B cell (primary cell): ENCODE measurements at regions not wholly inside any gene's neighbourhood (a gene's known extent, or its start where the extent isn't known, plus 50 kb on each side); places are given as distances from the start of the nearest gene placed in this dataset.

Source experiments
- ATAC-seq: fragments of 200-7000 bp; cut with Tn5 transposase; one replicate; pipeline ENCODE4 v1.10.0; 2021; ENCODE audit warnings: low read depth, mild to moderate bottlenecking, moderate number of reproducible peaks, moderate library complexity
- CTCF ChIA-PET: fragments of 350-600 bp; sonication (Branson Sonifier 250); formaldehyde crosslinking; loops from one replicate; lab custom pipeline; 2021; ENCODE audit warnings: antibody characterized with exemption, inconsistent platforms; lab: Charles Lee
- POLR2A ChIA-PET: fragments of 350-600 bp; sonication (Branson Sonifier 250); formaldehyde crosslinking; loops from one replicate; lab custom pipeline; 2021; ENCODE audit warnings: antibody characterized with exemption; lab: Charles Lee
- DNase-seq: peaks from one replicate; pipeline ENCODE4 v3.0.0; 2013
- H2AFZ ChIP-seq: 2 replicates; pipeline ENCODE4 v1.6.1; 2012; ENCODE audit warnings: mild to moderate bottlenecking, low read depth, low read length; ENCODE audit not compliant: insufficient read depth, poor library complexity, severe bottlenecking
- H3K27ac ChIP-seq, 2 donors: 1 replicate in 1 of 2; 2 replicates in 1 of 2; pipeline ENCODE4 v1.5.1; 2012 to 2013; ENCODE audit warnings: low read length in 2 of 2, mild to moderate bottlenecking in 2 of 2, moderate library complexity in 1 of 2
- H3K27me3 ChIP-seq, 4 experiments: fragments of 200-600 bp in 1 of 4; sonication (generic) in 1 of 4; replicated peaks in 1 of 4; 1 replicate in 2 of 4; 2 replicates in 2 of 4; pipeline versions ENCODE4 v1.6.1 to v1.7.0; 2013 to 2016; ENCODE audit warnings: low read length in 3 of 4, mild to moderate bottlenecking in 2 of 4, mixed read lengths in 1 of 4, moderate library complexity in 1 of 4; ENCODE audit not compliant: insufficient read depth in 4 of 4, control insufficient read depth in 3 of 4; ENCODE audit errors: control extremely low read depth in 1 of 4
- H3K36me3 ChIP-seq, 2 experiments: replicated peaks in 1 of 2; 1 replicate in 1 of 2; 2 replicates in 1 of 2; pipeline versions ENCODE4 v1.6.1 to v1.7.1; 2013; ENCODE audit warnings: low read length in 1 of 2; ENCODE audit not compliant: insufficient read depth in 2 of 2, control insufficient read depth in 1 of 2; ENCODE audit errors: control extremely low read depth in 1 of 2, extremely low read depth in 1 of 2
- H3K4me1 ChIP-seq, 2 donors: fragments of 200-600 bp in 1 of 2; sonication (generic) in 1 of 2; 1 replicate in 1 of 2; 2 replicates in 1 of 2; pipeline versions ENCODE4 v1.5.1 to v1.6.1; 2013 to 2017; ENCODE audit warnings: low read length in 2 of 2; ENCODE audit not compliant: control insufficient read depth in 2 of 2, insufficient read depth in 2 of 2
- H3K4me2 ChIP-seq: replicated peaks from 2 replicates; pipeline ENCODE3; 2012; ENCODE audit warnings: mild to moderate bottlenecking, low read depth, low read length; ENCODE audit not compliant: poor library complexity, severe bottlenecking
- H3K4me3 ChIP-seq, 5 experiments: fragments of 200-600 bp in 1 of 5; sonication (generic) in 1 of 5; 1 replicate in 3 of 5; 2 replicates in 2 of 5; pipeline versions ENCODE4 v1.5.1 to v1.7.0; 2011 to 2016; ENCODE audit warnings: low read length in 4 of 5, mild to moderate bottlenecking in 4 of 5, low read depth in 2 of 5, control low read depth in 1 of 5, moderate library complexity in 1 of 5; ENCODE audit not compliant: insufficient read depth in 1 of 5; ENCODE audit errors: control extremely low read depth in 1 of 5, extremely low read depth in 1 of 5
- H3K79me2 ChIP-seq: fragments of 200-600 bp; sonication (generic); one replicate; pipeline ENCODE4 v1.6.0; 2016; ENCODE audit warnings: low read length; ENCODE audit not compliant: control insufficient read depth, insufficient read depth
- H3K9ac ChIP-seq: fragments of 200-600 bp; sonication (generic); 2 replicates; pipeline ENCODE4 v1.6.1; 2017; ENCODE audit warnings: mild to moderate bottlenecking, low read length, moderate library complexity
- H3K9me3 ChIP-seq, 3 donors: one replicate each; pipeline versions ENCODE4 v1.6.1 to v1.7.1; 2013; ENCODE audit warnings: low read length in 2 of 3; ENCODE audit not compliant: control insufficient read depth in 2 of 3, insufficient read depth in 1 of 3; ENCODE audit errors: control extremely low read depth in 1 of 3
- H4K20me1 ChIP-seq: 2 replicates; pipeline ENCODE4 v1.6.0; 2012; ENCODE audit warnings: mild to moderate bottlenecking, low read length; ENCODE audit not compliant: insufficient read depth, control insufficient read depth, poor library complexity, severe bottlenecking
- H3K27ac Mint-ChIP-seq: one replicate; pipeline ENCODE4 v1.8.0; 2021; ENCODE audit warnings: mixed read lengths
- H3K27me3 Mint-ChIP-seq: one replicate; pipeline ENCODE4 v1.8.0; 2021; ENCODE audit warnings: mixed read lengths
- H3K4me1 Mint-ChIP-seq: one replicate; pipeline ENCODE4 v1.8.0; 2021; ENCODE audit warnings: mixed read lengths
- H3K4me3 Mint-ChIP-seq: one replicate; pipeline ENCODE4 v1.8.0; 2021; ENCODE audit warnings: mixed read lengths
- H3K9me3 Mint-ChIP-seq: one replicate; pipeline ENCODE4 v1.8.0; 2022; ENCODE audit warnings: mixed read lengths; ENCODE audit not compliant: insufficient read depth
- EZH2 ChIP-seq: IDR thresholded peaks from 2 replicates; pipeline ENCODE4 v1.6.1; 2012; ENCODE audit warnings: borderline replicate concordance, low read depth, mild to moderate bottlenecking, moderate library complexity, low read length; ENCODE audit not compliant: insufficient read depth, poor library complexity, severe bottlenecking
- WGBS: methylation state at CpG from one replicate; pipeline ENCODE4 v1.1.5; 2013; ENCODE audit warnings: missing lambda C conversion rate; ENCODE audit not compliant: insufficient coverage; 5-methylcytosine and 5-hydroxymethylcytosine counted together
- intact Hi-C: fragments of 100-400 bp; cut with micrococcal nuclease; formaldehyde crosslinking; loops from one replicate; pipeline ENCODE4 v1.10.0; 2022
- TF ChIP-seq, protein P1 (sequence below): fragments of 200-600 bp; IDR thresholded peaks from one replicate; pipeline ENCODE4 v1.8.0; 2022; ENCODE audit warnings: antibody characterized with exemption, mild to moderate bottlenecking

DNA sequence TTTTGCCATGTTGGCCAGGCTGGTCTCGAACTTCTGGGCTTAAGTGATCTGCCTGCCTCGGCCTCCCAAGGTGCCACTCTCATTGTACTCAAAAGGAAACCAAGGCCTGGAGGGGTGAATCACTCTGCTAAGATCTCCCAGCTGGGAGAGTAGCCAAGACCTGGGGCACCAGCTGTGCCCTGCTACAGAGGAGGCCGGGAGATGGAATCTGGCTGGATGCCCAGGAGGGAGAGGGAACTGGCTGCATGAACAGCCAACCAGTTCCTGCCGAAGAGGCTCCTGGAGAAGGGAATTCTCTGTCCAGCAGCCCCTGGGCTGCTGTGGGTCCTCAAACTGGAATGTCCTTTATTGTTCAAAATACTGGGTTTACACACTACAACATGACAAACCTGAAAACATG lies 238.7 kb upstream of the CIBAR2 start:
- Histone ChIP-seq H3K27ac (no peak overlapping the region), H3K36me3 (no peaks in the 10 kb centered on the region), H3K4me3 (no peak overlapping the region), H2AFZ (no peak overlapping the region), H3K4me1 (no peaks in the 10 kb centered on the region), H3K27me3 (no peaks in the 10 kb centered on the region), H3K9ac (no peak overlapping the region), H3K4me2 (no peak overlapping the region), H4K20me1 (no peaks in the 10 kb centered on the region), H3K79me2 (no peaks in the 10 kb centered on the region), H3K9me3 (peaks cover 0 to 13% (median 4%) of the 10 kb centered on the region in 3 donors)
- H3K27ac Mint-ChIP-seq: no peak overlapping the region
- CTCF ChIA-PET: interaction anchor here (0.5 kb wide), 1 partner anchor 927 kb away, joined by 4 read pairs; no protein-coding TSS in a partner anchor
- ATAC-seq (no peak), DNase-seq (no peak)
- H3K4me3 Mint-ChIP-seq: no peak overlapping the region
- TF ChIP-seq EZH2: no peak
- TF ChIP-seq, protein P1, sequence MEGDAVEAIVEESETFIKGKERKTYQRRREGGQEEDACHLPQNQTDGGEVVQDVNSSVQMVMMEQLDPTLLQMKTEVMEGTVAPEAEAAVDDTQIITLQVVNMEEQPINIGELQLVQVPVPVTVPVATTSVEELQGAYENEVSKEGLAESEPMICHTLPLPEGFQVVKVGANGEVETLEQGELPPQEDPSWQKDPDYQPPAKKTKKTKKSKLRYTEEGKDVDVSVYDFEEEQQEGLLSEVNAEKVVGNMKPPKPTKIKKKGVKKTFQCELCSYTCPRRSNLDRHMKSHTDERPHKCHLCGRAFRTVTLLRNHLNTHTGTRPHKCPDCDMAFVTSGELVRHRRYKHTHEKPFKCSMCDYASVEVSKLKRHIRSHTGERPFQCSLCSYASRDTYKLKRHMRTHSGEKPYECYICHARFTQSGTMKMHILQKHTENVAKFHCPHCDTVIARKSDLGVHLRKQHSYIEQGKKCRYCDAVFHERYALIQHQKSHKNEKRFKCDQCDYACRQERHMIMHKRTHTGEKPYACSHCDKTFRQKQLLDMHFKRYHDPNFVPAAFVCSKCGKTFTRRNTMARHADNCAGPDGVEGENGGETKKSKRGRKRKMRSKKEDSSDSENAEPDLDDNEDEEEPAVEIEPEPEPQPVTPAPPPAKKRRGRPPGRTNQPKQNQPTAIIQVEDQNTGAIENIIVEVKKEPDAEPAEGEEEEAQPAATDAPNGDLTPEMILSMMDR: no peak
- H3K9me3 Mint-ChIP-seq: peaks cover 4% of the 10 kb centered on the region
- POLR2A ChIA-PET: no interaction called here
- H3K4me1 Mint-ChIP-seq: no peaks in the 10 kb centered on the region
- 65% methylated on average over 3 of the region's 4 CpGs for WGBS
- intact Hi-C loops: no loop called here
- peaks cover 8% of the 10 kb centered on the region for H3K27me3 Mint-ChIP-seq

DNA sequence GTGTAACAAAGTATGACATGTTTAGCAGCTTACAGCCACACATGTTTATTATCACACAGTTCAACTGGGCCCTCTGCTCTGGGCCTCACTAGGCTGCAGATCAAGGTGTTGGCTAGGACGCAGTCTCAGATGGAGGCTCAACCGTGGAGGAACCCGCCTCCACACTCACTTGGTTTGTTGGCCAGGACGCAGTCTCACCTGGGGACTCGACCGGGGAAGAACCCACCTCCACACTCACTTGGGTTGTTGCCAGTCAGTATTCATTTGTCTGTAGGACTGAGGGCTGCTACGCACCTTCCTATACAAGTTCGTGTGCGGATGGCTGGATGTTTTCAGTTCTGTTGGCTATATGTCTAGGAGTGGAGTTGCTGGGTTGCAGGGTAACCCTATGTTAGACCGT lies 240.7 kb upstream of the CIBAR2 start:
- Histone ChIP-seq H3K9me3 (peaks cover 0 to 13% (median 4%) of the 10 kb centered on the region in 3 donors), H3K4me1 (no peaks in the 10 kb centered on the region), H4K20me1 (no peaks in the 10 kb centered on the region), H3K4me2 (no peak overlapping the region), H3K36me3 (no peaks in the 10 kb centered on the region), H3K9ac (no peak overlapping the region), H3K79me2 (no peaks in the 10 kb centered on the region), H2AFZ (no peak overlapping the region), H3K27ac (no peak overlapping the region), H3K4me3 (no peak overlapping the region), H3K27me3 (no peaks in the 10 kb centered on the region)
- intact Hi-C loops: no loop called here
- no peak for DNase-seq
- no peak for TF ChIP-seq EZH2
- TF ChIP-seq, protein P1: no peak
- CTCF ChIA-PET: interaction anchor here (1.7 kb wide), 1 partner anchor 44 kb away, joined by 3 read pairs; no protein-coding TSS in a partner anchor
- ATAC-seq: no peak
- H3K4me3 Mint-ChIP-seq: no peak overlapping the region
- POLR2A ChIA-PET: no interaction called here
- peaks cover 4% of the 10 kb centered on the region for H3K9me3 Mint-ChIP-seq
- H3K27me3 Mint-ChIP-seq: peaks cover 8% of the 10 kb centered on the region
- no peak overlapping the region for H3K27ac Mint-ChIP-seq
- WGBS: 98% methylated on average over 5 of the region's 10 CpGs
- no peaks in the 10 kb centered on the region for H3K4me1 Mint-ChIP-seq
